ENCODE measurements at regions not wholly inside any gene's neighbourhood (a gene's known extent, or its start where the extent isn't known, plus 50 kb on each side); places are given as distances from the start of the nearest gene placed in this dataset.

DNA sequence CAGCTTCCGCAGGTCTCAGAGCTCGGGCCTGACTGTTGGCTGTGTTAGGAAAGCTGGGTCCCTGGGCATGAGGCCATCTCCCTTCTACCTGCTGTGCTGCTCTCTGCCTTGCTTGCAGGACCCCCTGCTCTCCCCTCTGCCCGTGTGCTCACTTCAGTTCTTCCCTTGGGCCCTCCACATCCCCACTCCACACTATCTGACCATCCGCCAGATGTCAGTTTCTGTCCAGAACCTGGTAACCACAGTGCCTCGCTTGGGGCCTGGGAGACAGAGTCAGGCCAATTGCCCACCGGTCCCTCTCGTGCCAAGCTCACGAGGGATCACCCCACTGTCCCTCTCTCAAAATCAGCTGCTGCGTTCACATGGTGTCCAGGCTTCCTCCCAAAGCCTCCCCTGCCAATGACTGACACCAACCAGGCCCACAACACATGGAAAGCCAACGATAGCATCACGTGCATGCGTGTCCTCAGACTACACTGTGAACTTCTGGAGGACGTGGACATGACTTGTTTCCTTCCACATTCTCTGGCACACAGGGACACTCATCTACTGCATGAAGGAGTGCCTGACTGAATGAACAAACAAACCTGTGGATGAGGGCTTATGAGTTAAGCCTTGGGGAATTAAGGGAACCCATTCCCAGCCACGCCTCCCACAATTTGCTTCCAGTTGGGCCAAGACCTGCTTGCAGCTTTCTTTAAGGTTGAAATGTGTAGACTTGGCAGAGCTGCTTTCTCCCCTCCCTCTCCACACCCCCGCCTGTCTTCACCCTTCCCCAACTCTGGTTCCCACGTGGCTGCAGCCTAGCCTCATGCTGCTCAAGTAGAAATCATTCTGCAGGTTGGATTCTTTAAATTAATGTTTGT lies 72.5 kb upstream of the ZNF423 start:
- TF ChIP-seq YY1 (IDR thresholded peaks at IDR 0.05; ENCODE audit: low read depth, low read length), result no peak
- no peak for TF ChIP-seq CBX5 (IDR thresholded peaks at IDR 0.05; ENCODE audit: low read depth)
- TF ChIP-seq SMARCA5 (IDR thresholded peaks at IDR 0.05), result no peak
- no peak for TF ChIP-seq EP300 (IDR thresholded peaks at IDR 0.05; ENCODE audit: borderline replicate concordance in 1 of 2, control insufficient read depth in 1 of 2, low read depth in 2 of 2, low read length in 2 of 2)
- TF ChIP-seq SIN3A (IDR thresholded peaks at IDR 0.05; ENCODE audit: low read depth, low read length), result no peak
- TF ChIP-seq RELA (IDR thresholded peaks at IDR 0.05; ENCODE audit: borderline replicate concordance, partially characterized antibody), result no peak
- no peak for TF ChIP-seq CBFB (IDR thresholded peaks at IDR 0.05; ENCODE audit: low read depth)
- no peak for TF ChIP-seq RCOR1 (conservative IDR thresholded peaks at IDR 0.05; ENCODE audit: low read depth, low read length)
- TF ChIP-seq, protein P1, sequence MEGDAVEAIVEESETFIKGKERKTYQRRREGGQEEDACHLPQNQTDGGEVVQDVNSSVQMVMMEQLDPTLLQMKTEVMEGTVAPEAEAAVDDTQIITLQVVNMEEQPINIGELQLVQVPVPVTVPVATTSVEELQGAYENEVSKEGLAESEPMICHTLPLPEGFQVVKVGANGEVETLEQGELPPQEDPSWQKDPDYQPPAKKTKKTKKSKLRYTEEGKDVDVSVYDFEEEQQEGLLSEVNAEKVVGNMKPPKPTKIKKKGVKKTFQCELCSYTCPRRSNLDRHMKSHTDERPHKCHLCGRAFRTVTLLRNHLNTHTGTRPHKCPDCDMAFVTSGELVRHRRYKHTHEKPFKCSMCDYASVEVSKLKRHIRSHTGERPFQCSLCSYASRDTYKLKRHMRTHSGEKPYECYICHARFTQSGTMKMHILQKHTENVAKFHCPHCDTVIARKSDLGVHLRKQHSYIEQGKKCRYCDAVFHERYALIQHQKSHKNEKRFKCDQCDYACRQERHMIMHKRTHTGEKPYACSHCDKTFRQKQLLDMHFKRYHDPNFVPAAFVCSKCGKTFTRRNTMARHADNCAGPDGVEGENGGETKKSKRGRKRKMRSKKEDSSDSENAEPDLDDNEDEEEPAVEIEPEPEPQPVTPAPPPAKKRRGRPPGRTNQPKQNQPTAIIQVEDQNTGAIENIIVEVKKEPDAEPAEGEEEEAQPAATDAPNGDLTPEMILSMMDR (IDR thresholded peaks at IDR 0.05 in 2 of 3, conservative IDR thresholded peaks at IDR 0.05 in 1 of 3; ENCODE audit: control insufficient read depth in 2 of 3, extremely low read depth in 1 of 3, insufficient read depth in 1 of 3, low read depth in 3 of 3, low read length in 3 of 3), result no peak
- TF ChIP-seq, protein P2, sequence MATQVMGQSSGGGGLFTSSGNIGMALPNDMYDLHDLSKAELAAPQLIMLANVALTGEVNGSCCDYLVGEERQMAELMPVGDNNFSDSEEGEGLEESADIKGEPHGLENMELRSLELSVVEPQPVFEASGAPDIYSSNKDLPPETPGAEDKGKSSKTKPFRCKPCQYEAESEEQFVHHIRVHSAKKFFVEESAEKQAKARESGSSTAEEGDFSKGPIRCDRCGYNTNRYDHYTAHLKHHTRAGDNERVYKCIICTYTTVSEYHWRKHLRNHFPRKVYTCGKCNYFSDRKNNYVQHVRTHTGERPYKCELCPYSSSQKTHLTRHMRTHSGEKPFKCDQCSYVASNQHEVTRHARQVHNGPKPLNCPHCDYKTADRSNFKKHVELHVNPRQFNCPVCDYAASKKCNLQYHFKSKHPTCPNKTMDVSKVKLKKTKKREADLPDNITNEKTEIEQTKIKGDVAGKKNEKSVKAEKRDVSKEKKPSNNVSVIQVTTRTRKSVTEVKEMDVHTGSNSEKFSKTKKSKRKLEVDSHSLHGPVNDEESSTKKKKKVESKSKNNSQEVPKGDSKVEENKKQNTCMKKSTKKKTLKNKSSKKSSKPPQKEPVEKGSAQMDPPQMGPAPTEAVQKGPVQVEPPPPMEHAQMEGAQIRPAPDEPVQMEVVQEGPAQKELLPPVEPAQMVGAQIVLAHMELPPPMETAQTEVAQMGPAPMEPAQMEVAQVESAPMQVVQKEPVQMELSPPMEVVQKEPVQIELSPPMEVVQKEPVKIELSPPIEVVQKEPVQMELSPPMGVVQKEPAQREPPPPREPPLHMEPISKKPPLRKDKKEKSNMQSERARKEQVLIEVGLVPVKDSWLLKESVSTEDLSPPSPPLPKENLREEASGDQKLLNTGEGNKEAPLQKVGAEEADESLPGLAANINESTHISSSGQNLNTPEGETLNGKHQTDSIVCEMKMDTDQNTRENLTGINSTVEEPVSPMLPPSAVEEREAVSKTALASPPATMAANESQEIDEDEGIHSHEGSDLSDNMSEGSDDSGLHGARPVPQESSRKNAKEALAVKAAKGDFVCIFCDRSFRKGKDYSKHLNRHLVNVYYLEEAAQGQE (IDR thresholded peaks at IDR 0.05; ENCODE audit: low read depth, low read length), result no peak

Measured in GM12878 (cell line).